GM12878 (cell line): ENCODE measurements at regions not wholly inside any gene's neighbourhood (a gene's known extent, or its start where the extent isn't known, plus 50 kb on each side); places are given as distances from the start of the nearest gene placed in this dataset.

Experiments used
- ATAC-seq: fragments of 200-7000 bp; cut with Tn5 transposase; 3 replicates; pipeline ENCODE4 v1.9.1; 2020; ENCODE audit warnings: mild to moderate bottlenecking, moderate library complexity
- BruUV-seq: library from RNA; stranded (reverse); fragments of 400-500 nt; replicated peaks from 2 replicates; lab custom pipeline; 2021; lab: Mats Ljungman, UMichigan
- CTCF ChIA-PET: fragments of 300-600 bp; sonication (Branson Sonifier 250); formaldehyde crosslinking; extraction: SDS; loops from one replicate; lab custom pipeline; 2021; ENCODE audit warnings: inconsistent platforms; lab: Yijun Ruan, JAX
- POLR2A ChIA-PET: fragments of 350-600 bp; formaldehyde crosslinking; extraction: SDS; loops from one replicate; lab custom pipeline; 2021; ENCODE audit warnings: inconsistent platforms; lab: Charles Lee
- RAD21 ChIA-PET: fragments of 300-600 bp; sonication (Branson Sonifier 250); formaldehyde crosslinking; loops from one replicate; lab custom pipeline; 2023; ENCODE audit warnings: antibody characterized with exemption; ENCODE audit not compliant: unreplicated experiment; lab: Charles Lee
- SMC1A ChIA-PET: fragments of 300-600 bp; sonication (Branson Sonifier 250); formaldehyde crosslinking; loops from one replicate; lab custom pipeline; 2023; ENCODE audit not compliant: unreplicated experiment, uncharacterized antibody; lab: Charles Lee
- DNase-seq: peaks from one replicate; pipeline ENCODE4 v3.0.0-alpha.2; 2011; ENCODE audit warnings: low read depth, low spot score
- FAIRE-seq: peaks from 3 replicates; lab custom pipeline; 2011; peaks lifted over from hg19 to GRCh38; lab: Jason Lieb, UNC
- H2AFZ ChIP-seq: 2 replicates; pipeline ENCODE4 v1.6.0; 2011; ENCODE audit warnings: low read depth, low read length, control low read depth; ENCODE audit not compliant: control insufficient read depth
- H3K27ac ChIP-seq: 2 replicates; pipeline ENCODE4 v1.5.1; 2011; ENCODE audit warnings: control low read depth; ENCODE audit not compliant: control insufficient read depth, insufficient read depth
- H3K27me3 ChIP-seq, 2 experiments: replicated peaks in 1 of 2; 2 replicates each; pipeline versions ENCODE4 v1.6.0 to v1.6.1; 2011; ENCODE audit warnings: low read length in 1 of 2; ENCODE audit not compliant: control insufficient read depth in 2 of 2, insufficient read depth in 2 of 2
- H3K36me3 ChIP-seq, 2 experiments: 2 replicates each; pipeline ENCODE4 v1.5.1; 2011; ENCODE audit warnings: low read length in 1 of 2; ENCODE audit not compliant: control insufficient read depth in 2 of 2, insufficient read depth in 2 of 2
- H3K4me1 ChIP-seq: 2 replicates; pipeline ENCODE4 v1.6.1; 2011; ENCODE audit warnings: mild to moderate bottlenecking, low read length, moderate library complexity, mixed read lengths; ENCODE audit not compliant: control insufficient read depth, insufficient read depth
- H3K4me2 ChIP-seq: 2 replicates; pipeline ENCODE4 v1.6.0; 2011; ENCODE audit warnings: control low read depth; ENCODE audit not compliant: control insufficient read depth, insufficient read depth
- H3K4me3 ChIP-seq: fragments of 200-600 bp; sonication (generic); 2 replicates; pipeline ENCODE4 v1.5.1; 2016
- H3K79me2 ChIP-seq: 2 replicates; pipeline ENCODE4 v1.6.0; 2011; ENCODE audit warnings: low read length; ENCODE audit not compliant: control insufficient read depth, insufficient read depth
- H3K9ac ChIP-seq: 2 replicates; pipeline ENCODE4 v1.8.0; 2011; ENCODE audit warnings: low read length, control low read depth, mixed read lengths; ENCODE audit not compliant: control insufficient read depth, insufficient read depth
- H3K9me3 ChIP-seq: replicated peaks from 3 replicates; pipeline ENCODE4 v1.5.1; 2011; ENCODE audit warnings: mild to moderate bottlenecking, low read length; ENCODE audit not compliant: control insufficient read depth, insufficient read depth
- H4K20me1 ChIP-seq: 2 replicates; pipeline ENCODE4 v1.6.0; 2011; ENCODE audit not compliant: control insufficient read depth, insufficient read depth
- ASH2L ChIP-seq: fragments of 300-600, 200-600 bp; sonication (generic); IDR thresholded peaks from 2 replicates; pipeline ENCODE4 v1.6.1; 2017; ENCODE audit warnings: low read depth, mild to moderate bottlenecking, borderline replicate concordance
- BHLHE40 ChIP-seq, 2 experiments: fragments of 450-650 bp in 1 of 2; IDR thresholded peaks; 2 replicates each; pipeline ENCODE4 v1.6.1; 2011 to 2017; ENCODE audit warnings: low read depth in 2 of 2, borderline replicate concordance in 1 of 2, improper control_type of control experiment in 1 of 2, low read length in 1 of 2, mild to moderate bottlenecking in 1 of 2
- ETV6 ChIP-seq, 2 experiments: fragments of 450-650 bp in 1 of 2; IDR thresholded peaks in 1 of 2; conservative IDR thresholded peaks in 1 of 2; 2 replicates each; pipeline ENCODE4 v1.6.1; 2014; ENCODE audit warnings: antibody characterized with exemption in 1 of 2, borderline replicate concordance in 1 of 2, low read depth in 1 of 2, mild to moderate bottlenecking in 1 of 2, moderate library complexity in 1 of 2
- HCFC1 ChIP-seq: fragments of 150-350 bp; IDR thresholded peaks from 2 replicates; pipeline ENCODE4 v1.6.1; 2014; ENCODE audit warnings: low read length
- KAT2A ChIP-seq: conservative IDR thresholded peaks from 2 replicates; pipeline ENCODE4 v1.6.1; 2011; ENCODE audit warnings: low read depth, low read length; ENCODE audit not compliant: control insufficient read depth
- KDM1A ChIP-seq: fragments of 200-600 bp; sonication (generic); IDR thresholded peaks from 2 replicates; pipeline ENCODE4 v1.6.1; 2016; ENCODE audit warnings: borderline replicate concordance
- MYC ChIP-seq: IDR thresholded peaks from 2 replicates; pipeline ENCODE4 v1.6.1; 2011; ENCODE audit warnings: mild to moderate bottlenecking, low read length, moderate library complexity, inconsistent platforms; ENCODE audit not compliant: insufficient read depth, insufficient replicate concordance, insufficient read length, severe bottlenecking
- NR2C1 ChIP-seq: fragments of 450-650 bp; IDR thresholded peaks from 2 replicates; pipeline ENCODE4 v1.6.1; 2017; ENCODE audit warnings: antibody characterized with exemption, mild to moderate bottlenecking, moderate library complexity
- POLR2AphosphoS2 ChIP-seq: IDR thresholded peaks from 2 replicates; pipeline ENCODE4 v1.6.1; 2011; ENCODE audit warnings: low read depth, mild to moderate bottlenecking, low read length, improper control_type of control experiment, moderate library complexity
- SP1 ChIP-seq: IDR thresholded peaks from one replicate; pipeline ENCODE4 v1.6.1; 2011; ENCODE audit warnings: low read depth, low read length
- SUZ12 ChIP-seq: fragments of 200-600 bp; sonication (generic); IDR thresholded peaks from one replicate; pipeline ENCODE4 v1.6.1; 2018; ENCODE audit warnings: antibody characterized with exemption, mild to moderate bottlenecking; ENCODE audit not compliant: unreplicated experiment
- ZZZ3 ChIP-seq: IDR thresholded peaks from 2 replicates; pipeline ENCODE4 v1.6.1; 2011; ENCODE audit warnings: low read depth; ENCODE audit not compliant: control insufficient read depth, insufficient read length
- WGBS: methylation state at CpG from one replicate; pipeline ENCODE4 v1.1.6; 2016; ENCODE audit warnings: low lambda C conversion rate; ENCODE audit not compliant: insufficient replicate concordance, insufficient coverage; ENCODE audit errors: missing lambda C conversion rate; 5-methylcytosine and 5-hydroxymethylcytosine counted together
- in situ Hi-C: fragments of 300-500 bp; cut with MboI; formaldehyde crosslinking; loops from 9 replicates; pipeline ENCODE4 v1.14.3; 2018; ENCODE audit warnings: mixed read lengths
- intact Hi-C: fragments of 100-400 bp; cut with micrococcal nuclease; formaldehyde crosslinking; loops from one replicate; pipeline ENCODE4 v1.14.2; 2022; ENCODE audit not compliant: unreplicated experiment
- TF ChIP-seq, protein P1 (sequence below): IDR thresholded peaks from 2 replicates; pipeline ENCODE4 v1.6.1; 2011; ENCODE audit warnings: low read depth, low read length, improper control_type of control experiment, borderline replicate concordance
- TF ChIP-seq, protein P2 (sequence below): IDR thresholded peaks from 2 replicates; pipeline ENCODE4 v1.6.1; 2012; ENCODE audit warnings: low read depth, low read length, improper control_type of control experiment
- TF ChIP-seq, protein P3 (sequence below): IDR thresholded peaks from 2 replicates; pipeline ENCODE4 v1.6.1; 2011; ENCODE audit warnings: mild to moderate bottlenecking, low read depth, low read length, moderate library complexity; ENCODE audit not compliant: insufficient replicate concordance
- TF ChIP-seq, protein P4 (sequence below): IDR thresholded peaks from 2 replicates; pipeline ENCODE4 v1.6.1; 2012; ENCODE audit warnings: low read depth, low read length, improper control_type of control experiment
- TF ChIP-seq, protein P5 (sequence below): fragments of 450-650 bp; formaldehyde crosslinking; IDR thresholded peaks from 2 replicates; pipeline ENCODE4 v1.4.0; 2020; ENCODE audit warnings: mild to moderate bottlenecking, moderate library complexity

DNA sequence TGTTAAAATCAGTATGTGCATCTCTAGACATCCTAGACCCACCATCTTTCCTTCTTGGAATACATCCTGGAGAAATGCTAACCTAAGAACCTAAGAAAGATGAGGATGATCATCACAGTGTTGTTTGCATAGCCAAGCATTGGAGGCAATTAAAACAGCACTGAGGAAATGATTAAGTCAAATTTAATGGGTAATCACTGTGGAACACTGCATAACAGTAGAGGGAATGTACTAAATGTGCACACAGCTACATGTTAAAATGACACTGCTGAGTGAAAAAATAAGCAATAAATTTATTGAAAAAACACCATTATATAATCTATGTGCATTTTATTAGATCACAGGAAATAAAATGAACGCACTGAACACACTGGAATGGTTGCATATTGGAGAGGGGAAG, 987.1 kb upstream of the SEL1L start:
- no peak overlapping the region for H3K9ac ChIP-seq
- no peak overlapping the region for H3K27ac ChIP-seq
- no peak for TF ChIP-seq HCFC1
- no peak for TF ChIP-seq MYC
- TF ChIP-seq NR2C1 = no peak
- TF ChIP-seq, protein P1, sequence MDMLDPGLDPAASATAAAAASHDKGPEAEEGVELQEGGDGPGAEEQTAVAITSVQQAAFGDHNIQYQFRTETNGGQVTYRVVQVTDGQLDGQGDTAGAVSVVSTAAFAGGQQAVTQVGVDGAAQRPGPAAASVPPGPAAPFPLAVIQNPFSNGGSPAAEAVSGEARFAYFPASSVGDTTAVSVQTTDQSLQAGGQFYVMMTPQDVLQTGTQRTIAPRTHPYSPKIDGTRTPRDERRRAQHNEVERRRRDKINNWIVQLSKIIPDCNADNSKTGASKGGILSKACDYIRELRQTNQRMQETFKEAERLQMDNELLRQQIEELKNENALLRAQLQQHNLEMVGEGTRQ = no peak
- TF ChIP-seq ZZZ3 = no peak
- TF ChIP-seq BHLHE40 (IDR thresholded peaks at IDR 0.05; ENCODE audit: borderline replicate concordance in 1 of 2, low read depth in 2 of 2, low read length in 1 of 2) = no peak
- TF ChIP-seq, protein P2, sequence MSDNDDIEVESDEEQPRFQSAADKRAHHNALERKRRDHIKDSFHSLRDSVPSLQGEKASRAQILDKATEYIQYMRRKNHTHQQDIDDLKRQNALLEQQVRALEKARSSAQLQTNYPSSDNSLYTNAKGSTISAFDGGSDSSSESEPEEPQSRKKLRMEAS = no peak
- no peak for TF ChIP-seq SP1
- TF ChIP-seq KAT2A = no peak
- TF ChIP-seq POLR2AphosphoS2 = no peak
- TF ChIP-seq, protein P3, sequence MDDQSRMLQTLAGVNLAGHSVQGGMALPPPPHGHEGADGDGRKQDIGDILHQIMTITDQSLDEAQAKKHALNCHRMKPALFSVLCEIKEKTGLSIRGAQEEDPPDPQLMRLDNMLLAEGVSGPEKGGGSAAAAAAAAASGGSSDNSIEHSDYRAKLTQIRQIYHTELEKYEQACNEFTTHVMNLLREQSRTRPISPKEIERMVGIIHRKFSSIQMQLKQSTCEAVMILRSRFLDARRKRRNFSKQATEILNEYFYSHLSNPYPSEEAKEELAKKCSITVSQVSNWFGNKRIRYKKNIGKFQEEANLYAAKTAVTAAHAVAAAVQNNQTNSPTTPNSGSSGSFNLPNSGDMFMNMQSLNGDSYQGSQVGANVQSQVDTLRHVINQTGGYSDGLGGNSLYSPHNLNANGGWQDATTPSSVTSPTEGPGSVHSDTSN = no peak
- no peak for TF ChIP-seq ASH2L
- no peak for TF ChIP-seq KDM1A
- no peak for TF ChIP-seq SUZ12
- no peak for TF ChIP-seq ETV6 (conservative IDR thresholded peaks at IDR 0.05 in 1 of 2, IDR thresholded peaks at IDR 0.05 in 1 of 2; ENCODE audit: borderline replicate concordance in 1 of 2, low read depth in 1 of 2)
- TF ChIP-seq, protein P4, sequence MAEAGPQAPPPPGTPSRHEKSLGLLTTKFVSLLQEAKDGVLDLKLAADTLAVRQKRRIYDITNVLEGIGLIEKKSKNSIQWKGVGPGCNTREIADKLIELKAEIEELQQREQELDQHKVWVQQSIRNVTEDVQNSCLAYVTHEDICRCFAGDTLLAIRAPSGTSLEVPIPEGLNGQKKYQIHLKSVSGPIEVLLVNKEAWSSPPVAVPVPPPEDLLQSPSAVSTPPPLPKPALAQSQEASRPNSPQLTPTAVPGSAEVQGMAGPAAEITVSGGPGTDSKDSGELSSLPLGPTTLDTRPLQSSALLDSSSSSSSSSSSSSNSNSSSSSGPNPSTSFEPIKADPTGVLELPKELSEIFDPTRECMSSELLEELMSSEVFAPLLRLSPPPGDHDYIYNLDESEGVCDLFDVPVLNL = no peak
- TF ChIP-seq, protein P5, sequence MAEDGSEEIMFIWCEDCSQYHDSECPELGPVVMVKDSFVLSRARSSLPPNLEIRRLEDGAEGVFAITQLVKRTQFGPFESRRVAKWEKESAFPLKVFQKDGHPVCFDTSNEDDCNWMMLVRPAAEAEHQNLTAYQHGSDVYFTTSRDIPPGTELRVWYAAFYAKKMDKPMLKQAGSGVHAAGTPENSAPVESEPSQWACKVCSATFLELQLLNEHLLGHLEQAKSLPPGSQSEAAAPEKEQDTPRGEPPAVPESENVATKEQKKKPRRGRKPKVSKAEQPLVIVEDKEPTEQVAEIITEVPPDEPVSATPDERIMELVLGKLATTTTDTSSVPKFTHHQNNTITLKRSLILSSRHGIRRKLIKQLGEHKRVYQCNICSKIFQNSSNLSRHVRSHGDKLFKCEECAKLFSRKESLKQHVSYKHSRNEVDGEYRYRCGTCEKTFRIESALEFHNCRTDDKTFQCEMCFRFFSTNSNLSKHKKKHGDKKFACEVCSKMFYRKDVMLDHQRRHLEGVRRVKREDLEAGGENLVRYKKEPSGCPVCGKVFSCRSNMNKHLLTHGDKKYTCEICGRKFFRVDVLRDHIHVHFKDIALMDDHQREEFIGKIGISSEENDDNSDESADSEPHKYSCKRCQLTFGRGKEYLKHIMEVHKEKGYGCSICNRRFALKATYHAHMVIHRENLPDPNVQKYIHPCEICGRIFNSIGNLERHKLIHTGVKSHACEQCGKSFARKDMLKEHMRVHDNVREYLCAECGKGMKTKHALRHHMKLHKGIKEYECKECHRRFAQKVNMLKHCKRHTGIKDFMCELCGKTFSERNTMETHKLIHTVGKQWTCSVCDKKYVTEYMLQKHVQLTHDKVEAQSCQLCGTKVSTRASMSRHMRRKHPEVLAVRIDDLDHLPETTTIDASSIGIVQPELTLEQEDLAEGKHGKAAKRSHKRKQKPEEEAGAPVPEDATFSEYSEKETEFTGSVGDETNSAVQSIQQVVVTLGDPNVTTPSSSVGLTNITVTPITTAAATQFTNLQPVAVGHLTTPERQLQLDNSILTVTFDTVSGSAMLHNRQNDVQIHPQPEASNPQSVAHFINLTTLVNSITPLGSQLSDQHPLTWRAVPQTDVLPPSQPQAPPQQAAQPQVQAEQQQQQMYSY (CRISPR knock-in tag) = no peak
- no peaks in the 10 kb centered on the region for H3K36me3 ChIP-seq
- H2AFZ ChIP-seq = no peak overlapping the region
- ChIA-PET RAD21 (no interaction called here), CTCF (no interaction called here), POLR2A (no interaction called here), SMC1A (no interaction called here)
- H3K9me3 ChIP-seq = no peaks in the 10 kb centered on the region
- BruUV-seq = no TSS peak
- in situ Hi-C loops (no loop called here), intact Hi-C loops (no loop called here)
- no peaks in the 10 kb centered on the region for H3K79me2 ChIP-seq
- H3K27me3 ChIP-seq = no peaks in the 10 kb centered on the region
- H3K4me1 ChIP-seq = no peaks in the 10 kb centered on the region
- WGBS = 0% methylated on average over 1 of the region's 1 CpG
- no peak overlapping the region for H3K4me3 ChIP-seq
- DNase-seq (no peak), ATAC-seq (no peak), FAIRE-seq (no peak)
- no peaks in the 10 kb centered on the region for H4K20me1 ChIP-seq
- H3K4me2 ChIP-seq = no peak overlapping the region
